ENCODE measurements at regions not wholly inside any gene's neighbourhood (a gene's known extent, or its start where the extent isn't known, plus 50 kb on each side); places are given as distances from the start of the nearest gene placed in this dataset.

DNA sequence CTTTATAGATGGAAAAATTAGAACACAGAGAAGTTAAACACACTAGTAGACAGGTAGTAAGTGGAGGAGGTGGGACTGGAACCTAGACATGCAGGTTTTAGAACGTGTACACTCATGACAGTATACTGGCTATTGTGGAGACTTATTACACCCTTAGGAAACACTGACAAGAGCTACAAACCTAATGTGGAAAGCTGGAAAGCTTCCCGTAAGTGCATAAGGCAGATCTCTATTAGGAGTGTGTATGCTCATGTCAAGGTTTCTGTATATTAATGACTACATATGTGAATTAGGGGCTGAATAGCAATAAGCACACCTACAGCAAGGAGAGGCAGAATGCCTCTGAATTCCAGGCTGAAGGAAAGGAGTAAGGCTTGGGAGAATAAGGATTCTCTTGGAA, 82.6 kb upstream of the SLC24A5 start:
- ATAC-seq (no peak), DNase-seq (ENCODE audit: low spot score) (no peak)
- peaks cover 3% of the 10 kb centered on the region for H3K9me3 Mint-ChIP-seq
- peaks cover 0 to 2% of the 10 kb centered on the region in 2 donors for H3K27me3 Mint-ChIP-seq
- H3K36me3 Mint-ChIP-seq = no peaks in the 10 kb centered on the region
- no peak overlapping the region for H3K4me3 Mint-ChIP-seq
- H3K4me1 Mint-ChIP-seq (ENCODE audit: low read depth in 2 of 2) = no peaks in the 10 kb centered on the region
- H3K27ac Mint-ChIP-seq = no peak overlapping the region

DNA sequence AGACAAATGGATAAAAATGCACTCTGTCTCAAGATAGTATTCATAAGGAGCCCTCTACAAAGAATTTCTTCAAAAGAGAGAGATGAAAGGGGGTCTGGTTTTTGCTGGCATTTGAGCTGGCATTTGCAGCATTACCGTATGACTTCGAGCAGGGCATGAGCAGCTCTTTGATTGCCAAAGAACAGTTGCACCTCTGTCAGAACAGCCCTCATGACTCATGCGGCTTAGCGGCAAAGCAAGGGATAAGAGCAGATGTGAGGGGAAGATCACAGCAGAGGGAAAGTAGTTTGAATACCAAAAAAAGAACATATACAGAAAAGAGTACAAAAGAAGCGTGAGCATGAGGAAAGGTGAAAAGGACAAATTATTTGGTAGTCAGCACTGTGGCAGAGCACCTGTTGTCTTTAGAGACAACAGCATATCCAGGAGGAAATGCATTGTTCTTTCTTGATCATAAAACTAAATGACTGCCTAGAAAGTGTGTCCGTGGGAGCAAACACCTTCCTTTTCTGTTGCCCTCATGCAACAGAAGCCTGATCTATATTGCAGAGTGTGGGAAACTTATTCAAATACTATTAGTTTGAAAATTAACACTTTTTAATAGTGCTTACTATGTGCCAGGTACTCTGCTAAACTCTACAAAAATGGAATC, 80.5 kb upstream of the SLC24A5 start:
- no peak for ATAC-seq
- Mint-ChIP-seq H3K27me3 (peaks cover 0 to 5% of the 10 kb centered on the region in 2 donors), H3K27ac (no peak overlapping the region)

DNA sequence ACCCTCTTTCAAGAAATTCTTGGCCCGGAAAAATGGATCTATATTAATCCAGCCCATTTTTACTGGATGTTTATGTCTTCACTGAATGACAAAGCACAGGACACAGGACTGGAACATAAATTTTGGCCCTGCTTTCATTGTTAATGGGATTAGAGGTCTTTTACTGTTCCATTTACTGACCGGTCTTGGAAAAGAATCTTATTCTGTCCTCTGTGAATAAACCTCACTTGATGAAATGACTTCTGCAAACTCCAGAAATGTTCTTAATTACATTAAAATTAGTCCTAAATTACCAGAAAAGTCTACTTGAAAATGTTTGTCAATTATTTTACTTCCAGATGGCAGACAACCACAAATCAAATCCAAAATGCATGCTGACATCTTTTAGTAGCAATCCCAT, 79.3 kb upstream of the SLC24A5 start:
- ATAC-seq (no peak), DNase-seq (ENCODE audit: low spot score) (no peak)
- H3K4me3 Mint-ChIP-seq = no peak overlapping the region
- H3K27me3 Mint-ChIP-seq = peaks cover 0 to 5% of the 10 kb centered on the region in 2 donors
- peaks cover 6% of the 10 kb centered on the region for H3K9me3 Mint-ChIP-seq
- H3K27ac Mint-ChIP-seq = no peak overlapping the region
- H3K36me3 Mint-ChIP-seq = no peaks in the 10 kb centered on the region
- H3K4me1 Mint-ChIP-seq (ENCODE audit: low read depth in 2 of 2) = no peaks in the 10 kb centered on the region

More for the DNA sequence above, 80.5 kb upstream of the SLC24A5 start:
- no peaks in the 10 kb centered on the region for H3K4me1 Mint-ChIP-seq (ENCODE audit: low read depth in 2 of 2)
- H3K4me3 Mint-ChIP-seq = no peak overlapping the region
- peaks cover 6% of the 10 kb centered on the region for H3K9me3 Mint-ChIP-seq
- no peaks in the 10 kb centered on the region for H3K36me3 Mint-ChIP-seq
- no peak for DNase-seq (ENCODE audit: low spot score)

DNA sequence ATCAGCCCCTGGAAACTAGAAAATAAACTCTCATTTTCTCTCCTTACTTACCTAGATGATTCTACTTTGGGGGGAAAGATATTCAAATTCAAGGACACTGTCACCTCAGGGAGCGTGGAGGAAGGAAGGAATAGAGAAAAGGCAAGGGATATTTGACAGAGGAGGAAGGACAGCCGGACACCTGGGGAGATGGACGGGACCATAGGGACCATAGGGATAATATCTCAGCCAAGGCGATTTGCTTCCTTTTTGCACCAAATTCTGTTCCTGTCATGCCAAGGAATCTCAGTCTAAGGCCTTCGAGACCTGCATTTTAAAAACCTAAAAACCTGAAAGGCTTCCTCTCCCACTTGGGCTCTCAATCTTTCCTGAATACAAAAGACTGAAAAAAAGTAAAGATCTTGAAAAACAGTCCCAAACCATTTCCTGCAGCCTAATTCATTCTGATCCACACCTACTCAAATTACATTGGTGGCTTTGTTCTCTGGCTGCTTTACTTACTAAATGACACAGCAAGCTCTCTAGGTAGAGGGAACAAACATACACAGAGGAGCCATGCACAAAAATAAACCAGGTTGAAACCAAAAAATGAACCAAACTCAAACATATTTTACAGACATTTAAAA, 73.9 kb upstream of the SLC24A5 start:
- Mint-ChIP-seq H3K27me3 (peaks cover 0 to 5% of the 10 kb centered on the region in 2 donors), H3K36me3 (no peaks in the 10 kb centered on the region), H3K4me1 (ENCODE audit: low read depth in 2 of 2) (no peaks in the 10 kb centered on the region), H3K9me3 (peaks cover 3% of the 10 kb centered on the region), H3K4me3 (no peak overlapping the region), H3K27ac (no peak overlapping the region)
- ATAC-seq (no peak), DNase-seq (ENCODE audit: low spot score) (no peak)

DNA sequence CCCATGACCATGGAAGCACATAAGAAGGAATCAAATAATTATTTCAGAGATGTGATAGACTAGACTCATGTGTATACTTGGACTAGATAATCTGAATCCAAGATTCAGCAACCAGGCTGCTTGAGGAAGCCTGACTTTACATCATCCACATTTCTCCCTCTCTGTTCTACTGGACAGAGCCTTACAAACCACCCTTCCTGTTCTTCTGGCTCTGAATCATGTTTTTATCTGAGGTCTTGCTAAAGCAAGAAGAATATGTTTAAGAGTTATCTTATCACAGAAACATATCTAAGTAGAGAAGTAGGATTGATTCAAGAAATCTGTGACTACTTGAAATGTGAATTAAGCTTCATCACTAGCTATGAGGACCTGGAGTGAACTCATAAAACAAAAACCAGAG, 71.1 kb upstream of the SLC24A5 start:
- Mint-ChIP-seq H3K27ac (no peak overlapping the region), H3K4me1 (ENCODE audit: low read depth in 2 of 2) (no peaks in the 10 kb centered on the region), H3K9me3 (peaks cover 5% of the 10 kb centered on the region), H3K36me3 (no peaks in the 10 kb centered on the region), H3K4me3 (no peak overlapping the region), H3K27me3 (no peaks in the 10 kb centered on the region)
- DNase-seq (ENCODE audit: low spot score) (no peak), ATAC-seq (no peak)

DNA sequence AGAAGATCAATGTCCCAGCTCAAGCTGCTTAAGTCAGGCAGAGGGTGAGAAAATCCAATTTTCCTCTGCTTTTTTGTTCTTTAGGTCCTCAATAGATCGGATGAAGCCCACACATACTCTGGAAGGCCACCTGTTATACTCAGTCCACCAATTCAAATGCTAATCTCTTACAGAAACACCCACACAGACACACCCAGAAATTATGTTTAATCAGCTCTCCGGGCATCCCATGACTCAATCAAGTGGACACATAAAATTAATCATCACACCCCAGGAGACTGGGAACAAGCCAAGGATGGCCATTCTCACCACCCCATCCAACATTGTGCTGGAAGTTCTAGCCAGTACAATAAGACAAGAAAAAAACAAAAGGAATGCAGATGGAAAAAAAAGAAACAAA, 67.8 kb upstream of the SLC24A5 start:
- H3K9me3 Mint-ChIP-seq = peaks cover 11% of the 10 kb centered on the region
- ATAC-seq (no peak), DNase-seq (ENCODE audit: low spot score) (no peak)
- H3K36me3 Mint-ChIP-seq = no peaks in the 10 kb centered on the region
- no peaks in the 10 kb centered on the region for H3K4me1 Mint-ChIP-seq (ENCODE audit: low read depth in 2 of 2)
- H3K27ac Mint-ChIP-seq = no peak overlapping the region
- no peak overlapping the region for H3K4me3 Mint-ChIP-seq
- H3K27me3 Mint-ChIP-seq = no peaks in the 10 kb centered on the region

DNA sequence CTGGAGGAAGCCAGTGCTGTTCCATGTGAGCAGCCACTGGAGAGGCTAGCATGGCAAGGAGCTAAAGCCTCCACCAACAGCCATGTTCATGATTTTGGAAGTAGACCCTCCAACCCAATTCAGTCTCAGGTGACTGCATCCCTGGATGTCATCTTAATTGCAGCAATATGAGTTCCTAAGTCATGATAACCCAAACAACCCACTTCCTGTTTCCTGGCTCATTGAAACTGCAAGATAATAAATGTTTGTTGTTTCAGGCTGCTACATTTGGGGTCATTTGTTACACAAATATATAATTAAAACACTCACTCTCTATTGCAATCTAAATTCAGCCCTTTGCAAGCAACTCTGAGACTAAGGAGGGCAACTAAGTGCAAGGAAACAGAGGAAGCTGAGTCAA, 62.4 kb upstream of the SLC24A5 start:
- Mint-ChIP-seq H3K4me1 (ENCODE audit: low read depth in 2 of 2) (no peaks in the 10 kb centered on the region), H3K27me3 (no peaks in the 10 kb centered on the region), H3K4me3 (no peak overlapping the region), H3K36me3 (no peaks in the 10 kb centered on the region), H3K9me3 (peaks cover 11% of the 10 kb centered on the region), H3K27ac (no peak overlapping the region)
- no peak for ATAC-seq
- DNase-seq (ENCODE audit: low spot score) = no peak

DNA sequence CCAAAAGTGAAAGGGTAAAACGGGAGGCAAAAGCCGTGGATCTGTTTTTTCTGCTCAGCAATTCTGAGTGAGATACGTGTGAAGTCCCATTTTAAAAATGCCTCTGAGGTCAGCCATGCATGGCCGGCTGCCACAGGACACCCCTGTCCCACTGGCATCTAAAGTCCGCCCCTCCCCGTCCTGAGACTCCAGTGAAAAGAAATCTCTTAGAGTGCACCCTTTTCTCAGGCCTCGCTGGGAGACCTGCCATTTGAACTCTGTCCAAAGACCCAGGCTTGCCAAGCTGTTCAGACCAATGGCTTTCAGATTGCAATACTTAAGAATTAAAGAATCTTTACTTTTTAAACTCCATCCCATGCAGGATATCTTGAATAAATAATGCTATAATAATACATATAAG, 61.0 kb upstream of the SLC24A5 start:
- Mint-ChIP-seq H3K4me1 (ENCODE audit: low read depth in 2 of 2) (no peaks in the 10 kb centered on the region), H3K27me3 (no peaks in the 10 kb centered on the region), H3K9me3 (peaks cover 5% of the 10 kb centered on the region), H3K36me3 (no peaks in the 10 kb centered on the region), H3K27ac (no peak overlapping the region), H3K4me3 (no peak overlapping the region)
- DNase-seq (ENCODE audit: low spot score) (no peak), ATAC-seq (no peak)

DNA sequence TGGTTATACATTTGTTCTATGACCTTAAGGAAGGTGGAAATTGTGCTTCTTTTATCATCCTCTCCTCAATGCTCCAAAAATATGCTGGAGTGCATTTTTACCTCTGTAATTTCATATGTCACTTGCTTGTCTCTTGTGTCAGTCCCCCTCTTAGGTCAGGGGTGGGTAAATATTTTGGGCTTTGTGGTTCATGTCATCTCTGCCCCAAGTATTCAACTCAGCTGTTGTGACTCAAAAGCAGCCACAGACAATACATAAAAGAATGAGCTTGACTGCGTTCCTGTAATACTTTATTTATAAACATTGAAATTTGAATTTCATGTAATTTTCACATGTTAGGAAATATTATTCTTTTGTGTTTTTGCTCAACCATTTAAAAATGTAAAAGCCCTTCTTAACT, 60.4 kb upstream of the SLC24A5 start:
- no peaks in the 10 kb centered on the region for H3K27me3 Mint-ChIP-seq
- no peak overlapping the region for H3K27ac Mint-ChIP-seq
- no peak for ATAC-seq
- no peak overlapping the region for H3K4me3 Mint-ChIP-seq
- no peaks in the 10 kb centered on the region for H3K4me1 Mint-ChIP-seq (ENCODE audit: low read depth in 2 of 2)
- peaks cover 3% of the 10 kb centered on the region for H3K9me3 Mint-ChIP-seq
- no peaks in the 10 kb centered on the region for H3K36me3 Mint-ChIP-seq
- no peak for DNase-seq (ENCODE audit: low spot score)

DNA sequence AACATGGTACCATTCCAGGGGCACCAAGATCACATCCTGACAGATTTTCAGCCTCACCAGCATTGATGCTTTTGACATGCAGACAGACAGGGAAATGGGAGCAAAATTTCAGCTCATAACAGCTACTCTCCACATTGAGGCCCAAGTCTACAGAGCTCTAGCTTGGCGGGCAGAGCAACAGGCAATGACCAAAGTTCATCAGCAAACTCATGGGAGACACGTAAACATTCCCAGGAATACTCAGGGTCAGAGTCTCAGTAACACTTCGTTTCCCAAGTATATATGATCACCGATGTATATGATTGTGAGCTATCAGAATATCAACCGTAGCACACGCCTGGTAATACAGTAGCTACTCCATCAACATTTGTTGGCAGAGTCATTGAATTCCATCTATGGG, 59.2 kb upstream of the SLC24A5 start:
- Mint-ChIP-seq H3K27me3 (peaks cover 0 to under 1% of the 10 kb centered on the region in 2 donors), H3K36me3 (no peaks in the 10 kb centered on the region), H3K27ac (no peak overlapping the region), H3K9me3 (peaks cover 3% of the 10 kb centered on the region), H3K4me1 (ENCODE audit: low read depth in 2 of 2) (no peaks in the 10 kb centered on the region), H3K4me3 (no peak overlapping the region)
- no peak for DNase-seq (ENCODE audit: low spot score)
- ATAC-seq = no peak

DNA sequence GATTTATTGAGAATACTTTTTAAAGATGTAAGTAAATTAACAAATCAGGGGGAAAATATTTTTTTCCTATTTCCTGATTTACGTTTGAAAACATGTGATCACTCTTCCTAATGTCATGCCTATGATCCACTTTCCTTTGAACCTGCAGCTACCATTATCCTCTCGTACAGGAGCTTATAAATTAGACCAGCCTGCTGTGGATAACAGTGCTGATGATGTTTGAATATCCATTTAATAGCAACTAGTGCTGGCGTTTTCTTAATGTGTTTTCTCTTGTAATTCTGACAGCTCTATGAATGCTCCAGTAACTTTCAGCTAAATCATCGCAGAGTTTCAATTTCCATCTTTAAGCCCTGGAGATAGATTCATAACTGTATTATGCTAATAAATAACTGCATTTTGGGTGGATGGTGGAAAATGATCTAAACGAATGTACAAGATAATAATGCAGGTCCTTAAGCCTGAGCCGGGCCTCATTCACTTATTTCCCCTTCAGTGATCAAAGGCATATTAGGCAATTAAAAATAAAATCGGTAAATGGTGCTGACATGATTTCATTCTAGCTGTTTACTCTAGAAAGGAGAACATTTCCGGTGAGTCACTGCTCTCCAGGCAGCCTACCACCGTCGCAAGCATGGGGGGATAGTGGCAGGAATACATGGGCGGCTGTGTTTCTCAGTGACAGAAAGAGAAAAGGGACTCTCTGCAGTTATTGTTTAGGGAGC, 58.5 kb upstream of the SLC24A5 start:
- Mint-ChIP-seq H3K4me1 (ENCODE audit: low read depth in 2 of 2) (no peaks in the 10 kb centered on the region), H3K27ac (no peak overlapping the region)

DNA sequence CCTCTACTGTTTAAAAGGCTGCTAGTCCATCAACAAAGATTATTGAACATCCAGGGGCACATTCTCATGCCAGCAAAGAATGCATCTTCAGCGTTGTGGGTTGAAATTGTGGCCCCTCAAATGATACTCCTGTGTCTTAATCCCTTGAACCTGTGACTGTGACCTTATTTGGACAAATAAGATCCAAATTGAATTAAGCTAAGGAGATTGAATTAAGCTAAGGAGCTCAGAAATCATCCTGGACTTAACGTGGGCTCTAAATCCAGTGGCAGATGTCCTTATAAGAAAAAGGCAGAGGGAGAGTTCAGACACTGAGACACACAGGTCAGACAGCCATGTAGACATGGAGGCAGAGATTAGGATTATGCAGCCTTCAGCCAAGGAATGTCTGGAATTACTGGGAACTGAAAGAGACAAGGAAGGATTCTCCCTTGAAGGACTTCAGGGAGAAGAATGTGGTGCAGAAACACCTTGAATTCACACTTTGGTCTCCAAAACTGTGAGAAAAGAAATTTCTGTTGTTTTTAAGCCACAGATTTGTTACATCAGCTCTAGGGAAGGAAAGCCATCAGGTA, 57.3 kb upstream of the SLC24A5 start:
- Mint-ChIP-seq H3K4me3 (no peak overlapping the region), H3K36me3 (no peaks in the 10 kb centered on the region)
- ATAC-seq = no peak

More for the DNA sequence above, 58.5 kb upstream of the SLC24A5 start:
- peaks cover 0 to 2% of the 10 kb centered on the region in 2 donors for H3K27me3 Mint-ChIP-seq
- no peak for DNase-seq (ENCODE audit: low spot score)
- H3K9me3 Mint-ChIP-seq = peaks cover 3% of the 10 kb centered on the region
- H3K36me3 Mint-ChIP-seq = no peaks in the 10 kb centered on the region
- H3K4me3 Mint-ChIP-seq = no peak overlapping the region
- no peak for ATAC-seq

DNA sequence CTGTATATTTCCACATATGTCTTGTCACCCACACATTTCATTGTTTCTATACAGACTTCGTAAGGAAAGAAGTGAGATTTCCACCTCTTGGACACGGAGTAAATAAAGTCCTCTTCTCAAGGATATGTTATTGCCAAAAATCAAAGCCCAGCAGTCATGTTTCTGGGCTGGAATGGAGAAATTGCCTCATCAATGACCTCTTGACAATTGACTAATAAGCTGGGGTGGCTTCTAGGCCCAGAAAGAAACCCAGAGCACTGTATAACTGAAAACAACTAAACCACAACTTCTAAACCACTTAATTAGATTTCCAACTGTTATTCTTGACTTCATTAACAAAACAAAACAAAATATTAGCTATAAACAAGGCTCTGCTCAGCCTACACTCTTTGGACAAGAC, 56.4 kb upstream of the SLC24A5 start:
- no peak for DNase-seq (ENCODE audit: low spot score)
- H3K27ac Mint-ChIP-seq = no peak overlapping the region
- H3K27me3 Mint-ChIP-seq = peaks cover 0 to 2% of the 10 kb centered on the region in 2 donors
- no peaks in the 10 kb centered on the region for H3K4me1 Mint-ChIP-seq (ENCODE audit: low read depth in 2 of 2)
- H3K4me3 Mint-ChIP-seq = no peak overlapping the region
- no peak for ATAC-seq
- no peaks in the 10 kb centered on the region for H3K36me3 Mint-ChIP-seq
- peaks cover 3% of the 10 kb centered on the region for H3K9me3 Mint-ChIP-seq

More for the DNA sequence above, 57.3 kb upstream of the SLC24A5 start:
- no peak for DNase-seq (ENCODE audit: low spot score)
- H3K9me3 Mint-ChIP-seq = peaks cover 3% of the 10 kb centered on the region
- H3K27me3 Mint-ChIP-seq = peaks cover 0 to 2% of the 10 kb centered on the region in 2 donors
- no peaks in the 10 kb centered on the region for H3K4me1 Mint-ChIP-seq (ENCODE audit: low read depth in 2 of 2)
- H3K27ac Mint-ChIP-seq = no peak overlapping the region

DNA sequence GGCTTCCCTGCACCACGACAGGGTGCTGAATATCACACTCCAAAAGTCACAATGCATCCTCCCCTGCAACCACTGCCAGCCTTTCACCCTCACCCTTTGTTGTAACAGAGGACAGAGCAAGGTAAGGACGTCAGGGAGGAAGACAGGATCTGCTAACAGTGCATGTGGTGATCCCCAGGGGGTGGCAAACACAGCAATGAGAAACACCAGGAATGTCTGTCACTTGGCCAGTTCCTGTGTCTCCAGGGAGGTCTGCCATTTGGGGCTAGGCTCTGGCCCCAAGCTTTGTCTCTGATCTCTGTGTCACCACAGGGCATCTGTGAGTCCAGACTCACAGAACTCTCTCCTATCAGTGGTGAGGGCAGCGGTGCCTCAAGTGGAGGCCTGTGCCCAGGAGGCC, 54.3 kb upstream of the SLC24A5 start:
- no peaks in the 10 kb centered on the region for H3K36me3 Mint-ChIP-seq
- H3K9me3 Mint-ChIP-seq = peaks cover 3% of the 10 kb centered on the region
- H3K27me3 Mint-ChIP-seq = peaks cover 0 to 2% of the 10 kb centered on the region in 2 donors
- H3K4me1 Mint-ChIP-seq (ENCODE audit: low read depth in 2 of 2) = no peaks in the 10 kb centered on the region
- DNase-seq (ENCODE audit: low spot score) (no peak), ATAC-seq (no peak)
- no peak overlapping the region for H3K27ac Mint-ChIP-seq
- H3K4me3 Mint-ChIP-seq = no peak overlapping the region

All from natural killer cell treated with Interleukin-12 subunit alpha and Interleukin-12 subunit beta and Interleukin-15 and Interleukin-18, amount 100 ng/mL, for 72 hours (primary cell).